ENCODE measurements at regions not wholly inside any gene's neighbourhood (a gene's known extent, or its start where the extent isn't known, plus 50 kb on each side); places are given as distances from the start of the nearest gene placed in this dataset.

DNA sequence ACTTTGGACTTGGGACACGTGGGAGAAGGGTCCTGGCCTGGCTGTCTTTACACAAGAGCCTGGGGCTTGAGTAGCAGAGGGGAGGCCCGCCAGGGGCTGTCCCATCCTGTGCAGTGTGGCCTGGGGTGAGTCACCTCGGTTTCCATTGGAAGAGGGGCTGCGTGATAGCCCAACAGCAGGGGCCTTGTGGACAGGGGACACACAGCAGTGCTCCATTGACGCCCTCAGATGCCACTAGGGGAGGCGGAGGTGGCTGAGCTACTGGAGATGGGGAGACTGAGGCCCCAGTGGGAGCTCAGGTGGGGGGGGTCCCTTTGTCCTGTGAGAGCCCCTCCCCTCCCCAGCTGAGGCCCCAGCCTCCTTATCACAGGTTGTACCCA is 50.0 kb upstream of the RNU6ATAC start:
- Histone ChIP-seq H3K27ac (no peak overlapping the region), H3K4me3 (no peak overlapping the region)
- intact Hi-C loops (cut with DNase I; ENCODE audit: low total_unique reads), result no loop called here

DNA sequence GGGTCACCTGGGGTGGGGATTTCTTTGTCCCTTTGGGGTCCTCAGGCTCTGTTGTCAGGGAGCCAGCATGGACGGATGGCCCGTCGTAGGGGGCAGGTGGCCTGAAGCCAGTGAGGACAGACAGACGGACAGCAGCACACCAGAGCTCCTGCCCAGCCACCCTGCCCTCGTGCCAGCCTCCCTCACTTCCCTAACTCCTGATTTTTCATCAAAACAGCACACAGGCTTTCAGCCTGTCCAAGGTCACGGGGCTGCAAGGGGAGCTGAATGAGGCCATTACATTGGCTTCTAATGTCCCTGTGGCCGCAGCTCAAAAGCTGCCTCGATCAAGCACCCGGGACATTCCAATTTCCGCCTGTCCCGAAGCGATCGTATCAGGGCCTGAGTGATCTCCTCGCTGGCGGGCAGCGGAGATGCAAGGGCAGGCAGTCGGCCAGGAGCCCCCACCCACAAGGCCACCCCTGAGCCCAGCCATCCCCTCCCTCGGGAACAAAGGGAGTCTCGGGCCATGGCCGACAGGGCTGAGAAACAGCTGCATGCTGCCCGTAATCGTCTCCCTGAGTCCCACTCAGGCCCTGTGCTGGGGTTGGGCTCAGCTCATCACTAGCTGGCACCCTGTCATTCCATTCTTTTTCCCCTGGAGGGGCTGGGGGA is 50.5 kb upstream of the RNU6ATAC start:
- TF ChIP-seq, protein P1, sequence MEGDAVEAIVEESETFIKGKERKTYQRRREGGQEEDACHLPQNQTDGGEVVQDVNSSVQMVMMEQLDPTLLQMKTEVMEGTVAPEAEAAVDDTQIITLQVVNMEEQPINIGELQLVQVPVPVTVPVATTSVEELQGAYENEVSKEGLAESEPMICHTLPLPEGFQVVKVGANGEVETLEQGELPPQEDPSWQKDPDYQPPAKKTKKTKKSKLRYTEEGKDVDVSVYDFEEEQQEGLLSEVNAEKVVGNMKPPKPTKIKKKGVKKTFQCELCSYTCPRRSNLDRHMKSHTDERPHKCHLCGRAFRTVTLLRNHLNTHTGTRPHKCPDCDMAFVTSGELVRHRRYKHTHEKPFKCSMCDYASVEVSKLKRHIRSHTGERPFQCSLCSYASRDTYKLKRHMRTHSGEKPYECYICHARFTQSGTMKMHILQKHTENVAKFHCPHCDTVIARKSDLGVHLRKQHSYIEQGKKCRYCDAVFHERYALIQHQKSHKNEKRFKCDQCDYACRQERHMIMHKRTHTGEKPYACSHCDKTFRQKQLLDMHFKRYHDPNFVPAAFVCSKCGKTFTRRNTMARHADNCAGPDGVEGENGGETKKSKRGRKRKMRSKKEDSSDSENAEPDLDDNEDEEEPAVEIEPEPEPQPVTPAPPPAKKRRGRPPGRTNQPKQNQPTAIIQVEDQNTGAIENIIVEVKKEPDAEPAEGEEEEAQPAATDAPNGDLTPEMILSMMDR (IDR thresholded peaks at IDR 0.05), result no peak
- H3K9me3 ChIP-seq, result peaks cover 0 to 7% (median 0%) of the 10 kb centered on the region in 3 donors
- intact Hi-C loops (cut with DNase I; ENCODE audit: low total_unique reads), result no loop called here
- no peaks in the 10 kb centered on the region for H3K36me3 ChIP-seq
- H3K27ac ChIP-seq, result no peak overlapping the region
- H3K4me1 ChIP-seq, result peaks cover 0 to 28% (median 7%) of the 10 kb centered on the region in 4 donors
- DNase-seq, result no peak
- H3K27me3 ChIP-seq, result peaks cover 0 to 3% of the 10 kb centered on the region in 2 donors
- H3K4me3 ChIP-seq, result no peak overlapping the region

More for the DNA sequence above, 50.0 kb upstream of the RNU6ATAC start:
- no peak for DNase-seq
- H3K4me1 ChIP-seq, result peaks cover 0 to 28% (median 7%) of the 10 kb centered on the region in 4 donors
- H3K36me3 ChIP-seq, result no peaks in the 10 kb centered on the region
- peaks cover 0 to 7% (median 0%) of the 10 kb centered on the region in 3 donors for H3K9me3 ChIP-seq
- peaks cover 0 to 3% of the 10 kb centered on the region in 2 donors for H3K27me3 ChIP-seq
- TF ChIP-seq, protein P1 (IDR thresholded peaks at IDR 0.05), result no peak

DNA sequence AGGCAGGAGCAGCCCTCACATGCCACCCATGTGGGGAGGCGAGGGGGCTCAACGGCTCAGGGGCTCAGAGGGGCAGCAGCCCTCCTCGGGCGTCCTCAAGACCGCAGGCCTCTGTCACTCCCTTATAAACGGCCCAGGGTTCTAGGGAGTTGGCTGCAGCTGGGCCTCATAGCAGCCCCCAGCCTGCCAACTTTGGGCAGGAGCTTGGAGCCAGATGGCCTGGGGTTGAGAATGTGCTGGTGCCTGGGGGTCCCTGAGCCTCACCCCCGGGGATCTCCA is 51.0 kb upstream of the RNU6ATAC start:
- H3K4me1 ChIP-seq, result peaks cover 0 to 26% (median 5%) of the 10 kb centered on the region in 4 donors
- no peak overlapping the region for H3K4me3 ChIP-seq
- no peaks in the 10 kb centered on the region for H3K36me3 ChIP-seq
- H3K9me3 ChIP-seq, result peaks cover 0 to 7% (median 0%) of the 10 kb centered on the region in 3 donors
- DNase-seq, result no peak
- H3K27ac ChIP-seq, result no peak overlapping the region
- peaks cover 0 to 3% of the 10 kb centered on the region in 2 donors for H3K27me3 ChIP-seq
- intact Hi-C loops (cut with DNase I; ENCODE audit: low total_unique reads), result no loop called here
- TF ChIP-seq, protein P1 (IDR thresholded peaks at IDR 0.05), result no peak

DNA sequence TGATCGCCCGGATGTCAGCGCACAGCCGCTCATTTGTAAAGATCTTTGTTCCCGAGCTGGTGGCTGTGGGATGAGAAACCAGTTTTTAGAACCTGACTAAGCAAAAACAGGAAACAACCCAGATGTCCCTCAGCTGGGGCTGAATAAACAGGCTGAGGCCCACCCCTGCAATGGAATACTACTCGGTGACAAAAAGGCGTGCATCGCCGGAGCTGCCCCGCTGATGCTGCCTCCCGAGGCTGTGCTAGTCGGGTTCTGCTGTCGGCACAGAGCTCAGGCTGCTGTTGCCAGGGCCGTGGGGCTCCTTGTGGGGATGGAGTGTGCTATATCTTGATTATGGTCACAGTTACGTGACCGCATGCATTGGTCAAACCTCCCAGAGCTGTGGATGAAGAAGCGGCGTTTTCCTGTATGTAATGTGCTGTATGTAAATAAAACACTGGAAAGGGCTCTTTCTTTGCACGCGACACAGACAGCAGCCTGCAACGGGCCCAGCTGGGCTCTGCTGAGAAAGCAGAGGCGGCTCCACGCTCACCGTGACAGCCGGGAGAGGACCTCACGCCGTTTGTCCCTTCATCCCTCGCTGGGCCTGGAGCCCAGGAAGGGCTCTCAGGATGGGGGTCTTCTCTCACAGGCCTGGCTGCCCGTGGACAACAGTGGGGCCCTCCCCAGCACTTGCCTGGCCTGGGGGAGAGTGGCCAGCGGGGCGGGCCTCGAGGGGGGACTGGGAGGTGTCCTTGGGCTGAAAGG is 51.5 kb upstream of the RNU6ATAC start:
- H3K4me3 ChIP-seq, result no peak overlapping the region
- intact Hi-C loops (cut with DNase I; ENCODE audit: low total_unique reads), result no loop called here
- TF ChIP-seq, protein P1 (IDR thresholded peaks at IDR 0.05), result no peak
- DNase-seq, result no peak
- H3K4me1 ChIP-seq, result peaks cover 0 to 21% (median 3%) of the 10 kb centered on the region in 4 donors
- H3K27me3 ChIP-seq, result peaks cover 0 to 3% of the 10 kb centered on the region in 2 donors
- no peak overlapping the region for H3K27ac ChIP-seq
- H3K9me3 ChIP-seq, result peaks cover 0 to 7% (median 0%) of the 10 kb centered on the region in 3 donors
- no peaks in the 10 kb centered on the region for H3K36me3 ChIP-seq

DNA sequence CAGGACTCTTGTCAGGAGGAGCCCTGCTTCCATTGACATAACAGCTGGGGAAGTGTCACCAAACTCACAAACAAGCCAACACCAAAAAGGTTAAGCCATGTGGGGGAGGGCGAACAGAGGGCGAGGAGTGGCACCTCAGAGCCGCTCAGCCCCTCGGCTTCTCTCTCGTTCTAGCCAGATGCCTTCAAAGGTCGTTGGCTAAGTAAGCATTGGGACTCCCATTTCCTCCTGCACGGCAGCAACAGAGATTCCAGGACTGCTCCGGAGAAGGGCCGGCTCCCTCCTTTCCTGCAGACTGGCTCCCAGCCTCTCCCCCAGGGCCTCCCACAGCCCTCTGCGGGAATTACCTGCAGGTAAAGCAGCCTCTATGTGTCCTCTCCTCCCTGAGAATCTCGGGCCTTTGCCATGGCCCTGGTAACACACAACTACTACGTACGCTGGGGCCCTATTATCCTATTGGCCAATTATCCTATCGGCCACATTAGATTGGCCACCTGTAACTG is 52.1 kb upstream of the RNU6ATAC start:
- H3K4me1 ChIP-seq, result peaks cover 0 to 15% (median 0%) of the 10 kb centered on the region in 4 donors
- DNase-seq, result no peak
- H3K36me3 ChIP-seq, result no peaks in the 10 kb centered on the region
- TF ChIP-seq, protein P1 (IDR thresholded peaks at IDR 0.05), result no peak
- peaks cover 0 to 3% of the 10 kb centered on the region in 2 donors for H3K27me3 ChIP-seq
- H3K27ac ChIP-seq, result no peak overlapping the region
- H3K9me3 ChIP-seq, result peaks cover 0 to 7% (median 0%) of the 10 kb centered on the region in 3 donors
- intact Hi-C loops (cut with DNase I; ENCODE audit: low total_unique reads), result no loop called here
- H3K4me3 ChIP-seq, result no peak overlapping the region
